Naive B cell (primary cell): ENCODE measurements at regions not wholly inside any gene's neighbourhood (a gene's known extent, or its start where the extent isn't known, plus 50 kb on each side); places are given as distances from the start of the nearest gene placed in this dataset.
A peak's percentile ranks its signal among the peaks of the same experiment; 100 is the strongest.
"Not testable (repeated sequence)": the region's sequence is repeated elsewhere in the genome, so short reads cannot be mapped to it uniquely, and the experiment has no call there.

Source experiments
- ATAC-seq, 2 donors: fragments of 150-1000 bp; cut with Tn5 transposase; 2 replicates each; pipeline ENCODE4 v1.10.0; 2021; ENCODE audit warnings: low read depth in 2 of 2, mild to moderate bottlenecking in 2 of 2, moderate library complexity in 2 of 2
- DNase-seq: peaks from one replicate; pipeline ENCODE4 v3.0.0; 2022
- H3K27ac Mint-ChIP-seq, 6 donors: one replicate each; pipeline ENCODE4 v1.8.0; 2020 to 2022; ENCODE audit warnings: mild to moderate bottlenecking in 6 of 6, mixed read lengths in 6 of 6, moderate library complexity in 5 of 6, inconsistent platforms in 2 of 6
- H3K27me3 Mint-ChIP-seq, 3 donors: one replicate each; pipeline ENCODE4 v1.8.0; 2021 to 2022; ENCODE audit warnings: mixed read lengths in 3 of 3, mild to moderate bottlenecking in 1 of 3
- H3K36me3 Mint-ChIP-seq, 2 donors: one replicate each; pipeline ENCODE4 v1.8.0; 2020 to 2022; ENCODE audit warnings: mixed read lengths in 2 of 2, inconsistent platforms in 1 of 2, mild to moderate bottlenecking in 1 of 2
- H3K4me1 Mint-ChIP-seq, 3 donors: one replicate each; pipeline ENCODE4 v1.8.0; 2020 to 2022; ENCODE audit warnings: mixed read lengths in 3 of 3, inconsistent platforms in 1 of 3, mild to moderate bottlenecking in 1 of 3, moderate library complexity in 1 of 3
- H3K4me3 Mint-ChIP-seq, 8 donors: one replicate each; pipeline ENCODE4 v1.8.0; 2020 to 2022; ENCODE audit warnings: mild to moderate bottlenecking in 8 of 8, mixed read lengths in 8 of 8, moderate library complexity in 8 of 8, inconsistent platforms in 2 of 8
- H3K9me3 Mint-ChIP-seq, 7 donors: one replicate each; pipeline ENCODE4 v1.8.0; 2020 to 2022; ENCODE audit warnings: mixed read lengths in 7 of 7, mild to moderate bottlenecking in 5 of 7, inconsistent platforms in 2 of 7, moderate library complexity in 1 of 7

DNA sequence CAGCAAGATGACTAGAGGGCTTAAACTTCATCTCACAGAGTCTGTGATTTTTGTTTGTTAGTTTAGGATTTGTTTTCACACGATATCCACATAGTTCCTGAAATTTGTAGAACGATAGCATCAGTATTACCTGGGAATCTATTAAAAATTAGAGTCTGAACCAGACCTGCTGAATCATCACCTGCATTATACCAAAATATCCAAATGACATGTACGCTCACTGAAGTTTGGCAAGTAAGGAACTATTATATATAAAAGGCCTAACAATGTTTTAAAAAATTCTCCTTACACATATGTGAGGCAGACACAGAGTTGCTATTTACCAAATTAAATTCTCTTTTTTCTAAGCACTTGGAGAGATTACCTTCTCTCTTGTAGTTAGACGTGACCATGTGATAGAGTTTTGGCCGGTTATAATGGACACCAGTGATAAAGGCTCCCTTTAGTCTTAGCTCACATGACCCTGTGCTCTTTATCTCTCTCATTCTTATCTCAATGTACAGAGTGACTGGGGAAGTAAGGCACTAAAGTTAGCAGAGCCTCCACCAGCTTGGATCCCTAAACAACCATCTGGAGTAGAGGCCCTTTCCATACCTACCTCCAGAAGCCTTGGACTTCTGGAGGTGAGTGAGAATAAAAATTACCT lies 363.1 kb downstream of the DSC3 start:
- no peaks in the 10 kb centered on the region for H3K4me1 Mint-ChIP-seq
- no peaks in the 10 kb centered on the region for H3K36me3 Mint-ChIP-seq
- H3K27ac Mint-ChIP-seq = no peak overlapping the region
- H3K4me3 Mint-ChIP-seq = no peak overlapping the region
- H3K9me3 Mint-ChIP-seq = peaks cover 0 to 3% (median 0%) of the 10 kb centered on the region in 7 donors
- ATAC-seq (no peak), DNase-seq (no peak)
- no peaks in the 10 kb centered on the region for H3K27me3 Mint-ChIP-seq

DNA sequence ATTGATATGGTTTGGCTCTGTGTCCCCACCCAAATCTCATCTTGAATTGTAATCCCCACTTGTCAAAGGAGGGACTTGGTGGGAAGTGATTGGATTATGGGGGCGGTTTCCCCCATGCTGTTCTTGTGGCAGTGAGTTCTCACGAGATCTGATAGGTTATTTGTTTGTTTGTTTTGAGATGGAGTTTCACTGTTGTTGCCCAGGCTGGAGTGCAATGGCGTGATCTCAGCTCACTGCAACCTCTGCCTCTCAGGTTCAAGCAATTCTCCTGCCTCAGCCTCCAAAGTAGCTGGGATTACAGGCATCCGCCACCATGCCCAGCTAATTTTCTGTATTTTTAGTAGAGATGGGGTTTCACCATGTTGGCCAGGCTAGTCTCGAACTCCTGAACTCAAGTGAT lies 364.7 kb downstream of the DSC3 start:
- not testable (repeated sequence) for H3K27ac Mint-ChIP-seq

DNA sequence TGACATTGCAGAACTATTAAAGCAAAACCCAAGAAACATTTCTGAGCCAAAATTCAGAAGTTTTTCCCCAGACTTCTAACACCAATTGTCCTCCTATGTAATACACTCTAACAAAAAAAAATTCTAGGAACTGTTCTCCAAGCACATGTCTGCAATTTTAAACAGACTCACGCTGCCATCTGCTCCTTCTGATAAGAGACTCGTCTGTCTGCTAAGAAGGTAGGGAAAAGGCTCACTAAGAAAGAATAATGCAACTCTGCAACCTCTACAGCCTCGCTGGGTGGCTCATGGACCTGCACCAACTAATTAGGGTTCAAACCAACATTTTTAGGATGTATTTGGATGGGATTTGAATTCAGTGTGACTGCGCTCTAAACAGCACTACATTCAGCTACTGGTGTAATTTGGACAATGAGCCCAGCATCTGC lies 366.5 kb downstream of the DSC3 start:
- Mint-ChIP-seq H3K36me3 (no peaks in the 10 kb centered on the region), H3K9me3 (peaks cover 0 to 4% (median 0%) of the 10 kb centered on the region in 7 donors), H3K4me3 (no peak overlapping the region), H3K4me1 (no peaks in the 10 kb centered on the region), H3K27me3 (no peaks in the 10 kb centered on the region), H3K27ac (no peak overlapping the region)
- ATAC-seq = no peak
- DNase-seq = no peak

More for the DNA sequence above, 364.7 kb downstream of the DSC3 start:
- not testable (repeated sequence) for ATAC-seq, DNase-seq, H3K27me3 Mint-ChIP-seq, H3K4me3 Mint-ChIP-seq, H3K36me3 Mint-ChIP-seq, H3K4me1 Mint-ChIP-seq, H3K9me3 Mint-ChIP-seq

DNA sequence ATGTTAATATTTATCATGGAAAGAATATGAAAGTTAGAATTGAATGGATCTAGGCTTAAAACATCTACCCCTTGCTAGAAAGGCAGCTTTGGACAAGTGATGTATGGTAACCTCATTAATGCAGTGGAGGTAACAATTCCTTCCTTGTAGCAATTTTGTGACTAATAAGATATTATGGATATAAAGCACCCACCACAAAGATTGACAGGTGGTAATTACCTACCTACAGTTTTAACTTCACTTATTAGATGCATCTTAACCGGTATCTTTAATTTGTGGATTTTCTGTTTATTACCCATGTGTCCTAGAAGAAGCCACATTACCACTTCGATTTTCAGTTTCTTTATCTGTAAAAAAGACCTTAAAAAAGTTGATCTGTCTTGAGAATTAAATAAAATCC lies 367.0 kb downstream of the DSC3 start:
- DNase-seq = no peak
- no peak overlapping the region for H3K4me3 Mint-ChIP-seq
- H3K27me3 Mint-ChIP-seq = no peaks in the 10 kb centered on the region
- no peaks in the 10 kb centered on the region for H3K36me3 Mint-ChIP-seq
- peaks cover 0 to 7% (median 0%) of the 10 kb centered on the region in 7 donors for H3K9me3 Mint-ChIP-seq
- no peak overlapping the region for H3K27ac Mint-ChIP-seq
- no peak for ATAC-seq
- no peaks in the 10 kb centered on the region for H3K4me1 Mint-ChIP-seq

DNA sequence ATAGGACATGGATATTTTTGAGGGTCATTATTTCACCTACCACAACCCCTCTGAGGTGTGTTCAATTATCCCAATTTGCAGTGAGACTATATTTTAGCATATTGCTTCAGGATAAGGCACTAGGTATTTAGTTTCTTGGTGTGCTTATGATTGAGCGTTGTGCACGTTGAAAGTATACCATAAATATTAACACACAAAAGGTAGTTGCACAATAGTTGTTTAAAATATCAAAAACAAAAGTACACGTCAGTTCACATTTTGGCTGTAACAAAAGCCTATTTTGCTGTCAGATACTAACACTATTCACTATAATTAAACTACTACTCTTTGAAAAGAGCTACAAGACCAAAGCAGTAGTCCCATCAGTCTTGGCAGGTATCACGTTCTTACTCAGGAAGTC lies 367.5 kb downstream of the DSC3 start:
- no peak for ATAC-seq
- H3K36me3 Mint-ChIP-seq = no peaks in the 10 kb centered on the region
- peaks cover 0 to 10% (median 0%) of the 10 kb centered on the region in 7 donors for H3K9me3 Mint-ChIP-seq
- H3K4me1 Mint-ChIP-seq = no peaks in the 10 kb centered on the region
- H3K27me3 Mint-ChIP-seq = no peaks in the 10 kb centered on the region
- no peak overlapping the region for H3K4me3 Mint-ChIP-seq
- H3K27ac Mint-ChIP-seq = no peak overlapping the region
- no peak for DNase-seq

DNA sequence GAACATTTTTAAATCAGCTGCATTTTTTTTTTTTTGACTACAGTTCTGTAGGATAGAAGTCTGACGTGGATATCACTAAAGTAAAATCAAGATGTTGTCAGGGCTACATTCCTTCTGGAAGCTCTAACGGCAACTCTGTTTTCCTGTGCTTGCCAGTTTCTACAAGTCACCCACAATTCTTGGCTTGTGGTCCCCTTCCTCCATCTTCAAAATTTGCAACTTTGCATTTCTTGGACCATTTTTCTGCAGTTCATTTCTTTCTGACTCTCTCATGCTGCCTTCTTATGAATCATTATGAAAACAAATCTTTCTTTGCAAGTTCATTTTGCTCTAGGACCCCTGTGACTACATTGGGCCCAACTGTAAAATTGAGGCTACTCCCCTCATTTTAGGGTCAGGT lies 367.9 kb downstream of the DSC3 start:
- DNase-seq = no peak
- Mint-ChIP-seq H3K4me1 (no peaks in the 10 kb centered on the region), H3K27ac (peak overlapping the region in 1 of 6 donors; percentile 64), H3K4me3 (no peak overlapping the region), H3K27me3 (no peaks in the 10 kb centered on the region), H3K36me3 (no peaks in the 10 kb centered on the region), H3K9me3 (peaks cover 0 to 10% (median 0%) of the 10 kb centered on the region in 7 donors)
- ATAC-seq = no peak

DNA sequence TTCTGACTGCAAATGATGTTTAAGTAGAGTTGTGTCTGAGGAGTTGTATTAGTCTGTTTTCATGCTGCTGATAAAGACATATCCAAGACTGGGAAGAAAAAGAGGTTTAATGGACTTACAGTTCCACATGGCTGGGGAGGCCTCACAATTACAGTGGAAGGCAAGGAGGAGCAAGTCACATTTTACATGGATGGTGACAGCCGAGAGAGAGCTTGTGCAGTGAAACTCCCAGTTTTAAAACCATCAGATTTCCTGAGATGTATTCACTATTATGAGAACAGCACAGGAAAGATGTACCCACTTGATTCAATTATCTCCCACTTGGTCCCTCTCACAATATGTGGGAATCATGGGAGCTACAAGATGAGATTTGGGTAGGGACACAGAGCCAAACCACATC lies 370.1 kb downstream of the DSC3 start:
- H3K9me3 Mint-ChIP-seq = peaks cover 0 to 17% (median 3%) of the 10 kb centered on the region in 7 donors
- not testable (repeated sequence) for H3K4me3 Mint-ChIP-seq, ATAC-seq, H3K4me1 Mint-ChIP-seq, H3K27ac Mint-ChIP-seq, H3K27me3 Mint-ChIP-seq, H3K36me3 Mint-ChIP-seq, DNase-seq

DNA sequence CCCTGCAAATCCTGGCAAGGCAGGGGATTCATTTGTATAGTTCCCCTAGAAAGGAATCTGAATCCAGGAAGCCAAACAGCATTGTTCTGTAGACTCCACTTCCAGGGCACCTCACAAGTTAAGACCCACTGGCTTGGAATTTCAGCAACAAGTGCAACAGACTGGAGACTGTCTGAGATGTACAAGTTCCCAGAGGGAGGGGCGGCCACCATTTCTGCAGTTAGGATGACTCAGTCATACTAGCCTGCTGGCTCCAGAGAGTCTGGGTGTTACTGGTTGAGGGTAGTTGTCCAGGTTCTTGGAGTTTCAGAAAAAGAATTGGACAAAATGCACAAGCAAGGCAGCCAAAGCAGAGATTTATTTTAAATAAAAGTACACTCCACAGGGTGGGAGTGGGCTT lies 384.2 kb downstream of the DSC3 start:
- ATAC-seq = no peak
- no peak overlapping the region for H3K27ac Mint-ChIP-seq
- no peak overlapping the region for H3K4me3 Mint-ChIP-seq
- no peaks in the 10 kb centered on the region for H3K27me3 Mint-ChIP-seq
- DNase-seq = no peak
- H3K9me3 Mint-ChIP-seq = peaks cover 0 to 14% (median 5%) of the 10 kb centered on the region in 7 donors
- no peaks in the 10 kb centered on the region for H3K36me3 Mint-ChIP-seq
- H3K4me1 Mint-ChIP-seq = no peaks in the 10 kb centered on the region

DNA sequence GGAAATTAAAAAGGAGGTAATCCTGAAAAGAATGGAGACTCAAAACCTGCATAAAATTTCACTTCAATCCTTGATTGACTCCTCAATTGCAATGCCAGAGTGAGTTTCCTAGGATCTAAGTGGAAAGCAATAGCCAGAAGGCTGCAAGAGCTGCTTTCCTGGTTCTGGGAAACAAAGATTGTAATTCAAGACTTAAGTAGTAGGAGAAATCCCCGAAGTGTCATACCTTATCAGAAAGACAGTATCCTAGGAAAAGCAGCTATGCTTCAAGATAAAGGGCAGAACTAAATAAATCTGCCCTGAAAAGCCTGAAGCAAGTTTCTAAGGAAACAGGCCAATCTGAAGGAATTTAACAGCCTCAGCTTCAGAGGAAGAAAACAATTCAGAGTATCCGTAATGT lies 390.2 kb downstream of the DSC3 start:
- Mint-ChIP-seq H3K9me3 (peaks cover 0 to 2% (median 0%) of the 10 kb centered on the region in 7 donors), H3K4me1 (no peaks in the 10 kb centered on the region), H3K36me3 (no peaks in the 10 kb centered on the region), H3K27me3 (no peaks in the 10 kb centered on the region), H3K4me3 (no peak overlapping the region), H3K27ac (no peak overlapping the region)
- DNase-seq = no peak
- no peak for ATAC-seq

DNA sequence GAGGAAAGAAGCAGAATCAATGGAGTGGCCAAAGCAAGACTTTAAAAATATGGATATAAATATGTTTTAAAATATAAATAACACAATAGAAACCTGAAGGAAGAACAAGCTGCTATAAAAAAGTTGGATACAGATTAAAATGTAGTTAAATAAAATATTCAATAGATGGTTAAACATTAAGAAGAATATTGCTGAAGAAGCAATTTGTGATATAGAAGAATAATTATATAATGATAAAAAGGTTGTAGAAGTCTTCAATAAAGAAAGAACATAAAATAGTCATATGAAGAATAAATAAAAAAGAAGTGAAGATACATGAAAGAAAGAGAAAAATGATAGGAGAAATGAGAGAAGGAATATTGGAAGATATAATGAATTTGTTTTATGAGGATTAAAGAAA lies 392.0 kb downstream of the DSC3 start:
- Mint-ChIP-seq H3K4me3 (no peak overlapping the region), H3K27me3 (no peaks in the 10 kb centered on the region), H3K9me3 (peaks cover 0 to 1% (median 0%) of the 10 kb centered on the region in 7 donors), H3K4me1 (no peaks in the 10 kb centered on the region), H3K36me3 (no peaks in the 10 kb centered on the region), H3K27ac (no peak overlapping the region)
- ATAC-seq (no peak), DNase-seq (no peak)

DNA sequence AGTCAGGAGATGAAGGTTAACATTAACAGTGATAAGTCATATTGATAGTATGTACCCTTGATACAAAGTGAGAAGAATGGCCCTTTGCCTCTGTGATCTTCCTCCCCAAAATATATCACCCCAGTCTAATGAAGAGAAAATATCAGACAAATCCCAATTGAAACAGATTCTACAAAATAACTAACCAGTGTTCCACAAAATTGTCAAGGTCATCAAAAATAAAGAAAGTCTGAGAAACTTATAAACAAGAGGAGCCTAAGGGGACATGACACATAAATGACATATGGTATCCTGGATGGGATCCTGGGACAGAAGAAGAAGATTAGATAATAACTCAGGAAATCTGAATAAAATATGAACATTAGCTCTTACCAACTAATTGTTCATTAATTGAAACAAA lies 398.4 kb downstream of the DSC3 start:
- ATAC-seq (no peak), DNase-seq (no peak)
- Mint-ChIP-seq H3K27ac (no peak overlapping the region), H3K27me3 (no peaks in the 10 kb centered on the region), H3K9me3 (peaks cover 0 to 2% (median 0%) of the 10 kb centered on the region in 7 donors), H3K36me3 (no peaks in the 10 kb centered on the region), H3K4me1 (no peaks in the 10 kb centered on the region), H3K4me3 (no peak overlapping the region)

DNA sequence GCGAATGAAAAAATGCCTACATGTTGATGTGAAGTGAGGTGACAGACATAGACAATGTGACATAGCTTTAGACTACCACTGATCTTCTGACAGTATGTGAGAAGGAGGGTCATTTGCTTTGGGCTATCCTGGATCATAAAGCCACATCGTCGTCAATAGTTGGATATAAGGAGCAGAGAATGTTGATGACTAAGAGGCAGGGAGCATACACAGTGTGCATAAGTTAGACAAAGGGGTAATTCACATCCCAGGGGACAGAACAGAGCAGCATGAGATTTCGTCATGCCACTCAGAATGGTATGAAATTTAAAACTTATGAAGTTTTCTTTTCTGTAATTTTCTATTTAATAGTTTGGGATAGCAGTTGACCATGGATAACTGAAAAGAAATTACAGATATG lies 403.2 kb downstream of the DSC3 start:
- H3K4me3 Mint-ChIP-seq = no peak overlapping the region
- no peaks in the 10 kb centered on the region for H3K36me3 Mint-ChIP-seq
- H3K4me1 Mint-ChIP-seq = no peaks in the 10 kb centered on the region
- no peak for ATAC-seq
- peaks cover 0 to 7% (median 2%) of the 10 kb centered on the region in 7 donors for H3K9me3 Mint-ChIP-seq
- DNase-seq = no peak
- no peak overlapping the region for H3K27ac Mint-ChIP-seq
- H3K27me3 Mint-ChIP-seq = no peaks in the 10 kb centered on the region

DNA sequence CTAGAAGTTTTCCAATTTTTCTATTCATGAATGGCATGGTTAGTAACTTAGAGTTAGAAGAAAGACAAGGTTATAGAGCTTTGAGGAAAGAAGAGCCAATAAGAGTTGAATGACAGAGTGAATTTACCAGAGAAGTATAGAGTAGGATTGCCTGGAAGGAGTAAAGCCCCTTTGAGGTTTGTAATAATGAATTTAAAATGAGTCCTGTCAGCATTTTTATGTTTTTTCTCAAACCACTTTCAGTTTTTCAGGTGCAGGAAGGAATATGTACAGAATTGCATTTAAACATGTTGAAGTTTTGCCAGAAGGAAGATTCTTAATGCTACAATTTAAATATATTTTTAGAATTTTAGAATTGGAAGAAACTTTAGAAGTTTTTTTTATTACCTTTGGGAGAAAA lies 408.3 kb downstream of the DSC3 start:
- H3K36me3 Mint-ChIP-seq = no peaks in the 10 kb centered on the region
- no peak for DNase-seq
- H3K9me3 Mint-ChIP-seq = peaks cover 2 to 9% (median 8%) of the 10 kb centered on the region in 7 donors

DNA sequence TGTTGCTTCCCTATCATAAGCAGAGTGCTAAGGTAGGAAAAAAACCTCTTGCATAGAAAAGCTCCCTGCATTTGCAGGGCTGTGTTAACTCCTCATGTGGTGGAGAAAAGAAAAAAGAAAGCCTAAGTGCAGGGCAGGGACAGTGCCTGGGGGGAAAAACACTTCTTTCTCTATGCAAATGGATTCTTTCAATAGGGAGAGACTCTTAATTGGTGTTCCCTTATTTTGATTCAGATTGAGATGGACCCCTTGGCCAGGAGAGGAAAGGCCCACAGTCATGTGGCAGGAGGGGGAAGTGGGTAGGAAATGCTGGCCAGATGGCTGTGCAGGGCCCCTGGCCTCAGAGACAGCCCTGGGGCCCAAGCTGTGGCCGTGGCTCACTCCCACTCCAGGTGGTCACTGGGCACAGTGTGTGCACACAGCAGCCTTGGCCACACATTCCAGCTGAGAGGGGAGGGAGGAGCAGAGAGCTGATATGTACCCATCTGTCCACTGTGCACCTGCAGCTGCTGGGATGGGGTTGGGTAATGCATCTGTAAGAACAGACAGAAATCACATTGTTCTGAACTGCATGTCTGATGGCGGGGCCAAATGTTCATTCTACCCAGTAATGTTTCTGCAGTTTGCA lies 410.4 kb downstream of the DSC3 start:
- no peaks in the 10 kb centered on the region for H3K27me3 Mint-ChIP-seq
- peak overlapping the region in 1 of 6 donors; percentile 15 for H3K27ac Mint-ChIP-seq
- no peaks in the 10 kb centered on the region for H3K4me1 Mint-ChIP-seq
- H3K4me3 Mint-ChIP-seq = no peak overlapping the region
- H3K9me3 Mint-ChIP-seq = peaks cover 2 to 9% (median 8%) of the 10 kb centered on the region in 7 donors
- ATAC-seq (no peak), DNase-seq (no peak)
- no peaks in the 10 kb centered on the region for H3K36me3 Mint-ChIP-seq

More for the DNA sequence above, 408.3 kb downstream of the DSC3 start:
- Mint-ChIP-seq H3K27me3 (no peaks in the 10 kb centered on the region), H3K27ac (no peak overlapping the region), H3K4me1 (no peaks in the 10 kb centered on the region), H3K4me3 (no peak overlapping the region)
- ATAC-seq = no peak
